Heart right ventricle (tissue), 16 donors: ENCODE measurements at regions not wholly inside any gene's neighbourhood (a gene's known extent, or its start where the extent isn't known, plus 50 kb on each side); places are given as distances from the start of the nearest gene placed in this dataset.

ENCODE experiments used
- ATAC-seq, 8 donors: fragments of 200-7000 bp; cut with Tn5 transposase; one replicate each; pipeline ENCODE4 v1.9.1; 2020; ENCODE audit warnings: mild to moderate bottlenecking in 8 of 8, moderate library complexity in 8 of 8, moderate number of reproducible peaks in 1 of 8
- DNase-seq, 2 donors: peaks; one replicate each; pipeline ENCODE4 v3.0.0-alpha.2; 2020
- H3K27ac ChIP-seq, 10 donors: fragments of 200-600 bp; sonication (generic) in 2 of 10; one replicate each; pipeline versions ENCODE4 v1.5.0 to v1.8.0; 2020 to 2022; ENCODE audit warnings: mild to moderate bottlenecking in 3 of 10
- H3K27me3 ChIP-seq, 7 donors: fragments of 200-600 bp; one replicate each; pipeline ENCODE4 v1.8.0; 2021 to 2022; ENCODE audit warnings: mild to moderate bottlenecking in 2 of 7
- H3K36me3 ChIP-seq, 9 donors: fragments of 200-600 bp; sonication (generic) in 1 of 9; one replicate each; pipeline versions ENCODE4 v1.5.0 to v1.8.0; 2020 to 2022; ENCODE audit warnings: mild to moderate bottlenecking in 2 of 9
- H3K4me1 ChIP-seq, 9 donors: fragments of 200-600 bp; sonication (generic) in 1 of 9; one replicate each; pipeline versions ENCODE4 v1.5.0 to v1.8.0; 2020 to 2022; ENCODE audit warnings: mild to moderate bottlenecking in 4 of 9
- H3K4me3 ChIP-seq, 10 donors: fragments of 200-600 bp; sonication (generic) in 2 of 10; one replicate each; pipeline versions ENCODE4 v1.5.0 to v1.8.0; 2020 to 2022; ENCODE audit warnings: mild to moderate bottlenecking in 7 of 10, moderate library complexity in 2 of 10
- H3K9me3 ChIP-seq, 11 donors: fragments of 200-600 bp in 10 of 11; sonication (generic) in 2 of 11; one replicate each; pipeline versions ENCODE4 v1.5.0 to v1.8.0; 2013 to 2022; ENCODE audit warnings: mild to moderate bottlenecking in 2 of 11, control low read depth in 1 of 11, moderate library complexity in 1 of 11
- CTCF ChIP-seq, 9 donors: fragments of 200-600 bp; sonication (generic) in 2 of 9; IDR thresholded peaks; one replicate each; pipeline versions ENCODE4 v1.5.0 to v1.8.0; 2021 to 2022; ENCODE audit warnings: antibody characterized with exemption in 9 of 9, mild to moderate bottlenecking in 5 of 9, moderate library complexity in 1 of 9
- WGBS, 2 donors: extraction: QIAGEN DNeasy Blood & Tissue Kit; methylation state at CpG; one replicate each; pipeline ENCODE4 v1.1.7; 2013; ENCODE audit warnings: inconsistent platforms in 1 of 2; 5-methylcytosine and 5-hydroxymethylcytosine counted together
- intact Hi-C, 10 donors: fragments of 100-400 bp; cut with DNase I; formaldehyde crosslinking; loops; one replicate each; pipeline versions ENCODE4 v1.11.1 to v1.14.2; 2022
- donor health status: Arrhythmogenic right ventricular cardiomyopathy.
- donor health status: ischemic (EF 13 %, LVEDD 7.1; RV severe dilation, severe dysfunction).
- donor health status: healthy with polysubstance abuse.
- donor health status: DM: no; HTN: yes; CAD: no.
- donor health status: DM: no; HTN: no; CAD: no.
- donor health status: ischemic (EF 25% LVEDD 6.9; RV normal size, moderate dysfunction).
- donor health status: ischemic (EF 25% LVEDD 5.7; RV mildly dilated, moderate dysfunction).
- donor health status: healthy.
- donor health status: DM: yes; HTN: yes; CAD: no.
- donor health status: Ischemic cardiomyopathy.
- donor health status: ischemic (EF 35%, LVEDD 5.7; RV mildly dilated, moderate dysfunction).
- donor health status: nonischemic (EF 11% LVEDD 7.7; RV severe dilation, severe dysfunction).
- donor health status: DM: yes; HTN: yes; CAD: no.
- donor health status: PGD.
- donor health status: ischemic (EF 29% LVEDD 5.4; RV normal size, mild dysfunction).
- donor health status: nonischemic (EF 23%, LVEDD 6.1; RV moderate dilation, normal function).

- 45 to 59% methylated on average over 1 of the region's 1 CpG for WGBS, 2 donors
- intact Hi-C loops: loop anchor here in 1 of 10 donors (10.0 kb wide), 1 partner anchor 282 kb away; no protein-coding TSS in a partner anchor
- Histone ChIP-seq H3K27me3 (no peaks in the 10 kb centered on the region), H3K4me1 (no peaks in the 10 kb centered on the region), H3K36me3 (no peaks in the 10 kb centered on the region), H3K9me3 (no peaks in the 10 kb centered on the region), H3K27ac (no peak overlapping the region), H3K4me3 (no peak overlapping the region)
- ATAC-seq (no peak), DNase-seq (no peak)
- TF ChIP-seq CTCF (IDR thresholded peaks at IDR 0.05): no peak
These were observed 1281.8 kb upstream of the TENM4 start for GRCh38 chr11:80722629-80723028.

GRCh38 chr11:80720295-80720694 lies 1279.5 kb upstream of the TENM4 start:
- DNase-seq (no peak), ATAC-seq (no peak)
- no peak overlapping the region for H3K27ac ChIP-seq
- no peaks in the 10 kb centered on the region for H3K9me3 ChIP-seq
- no peaks in the 10 kb centered on the region for H3K27me3 ChIP-seq
- H3K4me1 ChIP-seq: no peaks in the 10 kb centered on the region
- intact Hi-C loops: loop anchor here in 1 of 10 donors (10.0 kb wide), 1 partner anchor 285 kb away; no protein-coding TSS in a partner anchor
- no peak overlapping the region for H3K4me3 ChIP-seq
- TF ChIP-seq CTCF (IDR thresholded peaks at IDR 0.05): no peak
- H3K36me3 ChIP-seq: no peaks in the 10 kb centered on the region
- 48 to 70% methylated on average over 4 of the region's 4 CpGs for WGBS, 2 donors

- Histone ChIP-seq H3K4me1 (no peaks in the 10 kb centered on the region), H3K27ac (no peak overlapping the region), H3K27me3 (no peaks in the 10 kb centered on the region), H3K9me3 (peaks cover 0 to 8% (median 0%) of the 10 kb centered on the region in 11 donors), H3K4me3 (no peak overlapping the region), H3K36me3 (no peaks in the 10 kb centered on the region)
- ATAC-seq (no peak), DNase-seq (no peak)
- TF ChIP-seq CTCF (IDR thresholded peaks at IDR 0.05): no peak
- intact Hi-C loops: no loop called here
These were observed 1278.4 kb upstream of the TENM4 start for GRCh38 chr11:80719292-80719646.

GRCh38 chr11:80718611-80719291 lies 1277.9 kb upstream of the TENM4 start:
- intact Hi-C loops: no loop called here
- Histone ChIP-seq H3K4me1 (no peaks in the 10 kb centered on the region), H3K27me3 (no peaks in the 10 kb centered on the region), H3K4me3 (no peak overlapping the region), H3K36me3 (no peaks in the 10 kb centered on the region), H3K27ac (no peak overlapping the region), H3K9me3 (peaks cover 0 to 8% (median 0%) of the 10 kb centered on the region in 11 donors)
- ATAC-seq (no peak), DNase-seq (no peak)
- WGBS, 2 donors: 87 to 91% methylated on average over 2 of the region's 2 CpGs
- TF ChIP-seq CTCF (IDR thresholded peaks at IDR 0.05): no peak
